22Rv1 (cell line): ENCODE measurements at regions not wholly inside any gene's neighbourhood (a gene's known extent, or its start where the extent isn't known, plus 50 kb on each side); places are given as distances from the start of the nearest gene placed in this dataset.
A peak's percentile ranks its signal among the peaks of the same experiment; 100 is the strongest.

ENCODE experiments used
- CTCF ChIP-seq: fragments of 450-650 bp; IDR thresholded peaks from 2 replicates; pipeline ENCODE4 v1.5.1; 2017; ENCODE audit warnings: mild to moderate bottlenecking
- ZFX ChIP-seq: fragments of 450-650 bp; IDR thresholded peaks from 2 replicates; pipeline ENCODE4 v1.6.1; 2017; ENCODE audit warnings: antibody characterized with exemption, borderline replicate concordance

- TF ChIP-seq CTCF = peak; percentile 55
- TF ChIP-seq ZFX = no peak
Observed at GRCh38 chr4:166169111-166169510, 296.1 kb downstream of the TLL1 start.
